Calu3 (cell line): ENCODE measurements at regions not wholly inside any gene's neighbourhood (a gene's known extent, or its start where the extent isn't known, plus 50 kb on each side); places are given as distances from the start of the nearest gene placed in this dataset.
"Not testable (repeated sequence)": the region's sequence is repeated elsewhere in the genome, so short reads cannot be mapped to it uniquely, and the experiment has no call there.

Experiments
- BruUV-seq: library from RNA; stranded (reverse); fragments of 400-500 nt; replicated peaks from 2 replicates; lab custom pipeline; 2021; lab: Mats Ljungman, UMichigan
- CTCF ChIA-PET: fragments of 300-600 bp; sonication (Branson Sonifier 250); formaldehyde crosslinking; loops from one replicate; lab custom pipeline; 2022; ENCODE audit warnings: antibody characterized with exemption; lab: Charles Lee
- DNase-seq: peaks from one replicate; pipeline ENCODE4 v3.0.0; 2022
- H3K27ac Mint-ChIP-seq: one replicate; pipeline ENCODE4 v1.8.0; 2022; ENCODE audit warnings: mixed read lengths; ENCODE audit not compliant: unreplicated experiment
- H3K27me3 Mint-ChIP-seq: one replicate; pipeline ENCODE4 v1.8.0; 2022; ENCODE audit warnings: mixed read lengths; ENCODE audit not compliant: unreplicated experiment
- H3K36me3 Mint-ChIP-seq: one replicate; pipeline ENCODE4 v1.8.0; 2022; ENCODE audit warnings: mild to moderate bottlenecking, moderate library complexity, mixed read lengths; ENCODE audit not compliant: insufficient read depth, unreplicated experiment
- H3K4me1 Mint-ChIP-seq: one replicate; pipeline ENCODE4 v1.8.0; 2022; ENCODE audit warnings: mild to moderate bottlenecking, low read depth, mixed read lengths; ENCODE audit not compliant: unreplicated experiment
- H3K4me3 Mint-ChIP-seq: one replicate; pipeline ENCODE4 v1.8.0; 2022; ENCODE audit warnings: mild to moderate bottlenecking, low read depth, moderate library complexity, mixed read lengths; ENCODE audit not compliant: unreplicated experiment
- H3K9me3 Mint-ChIP-seq: one replicate; pipeline ENCODE4 v1.8.0; 2022; ENCODE audit warnings: low read depth, mixed read lengths; ENCODE audit not compliant: unreplicated experiment
- intact Hi-C: fragments of 100-400 bp; cut with micrococcal nuclease; formaldehyde crosslinking; loops from one replicate; pipeline ENCODE4 v1.10.0; 2022; ENCODE audit not compliant: unreplicated experiment
- TF ChIP-seq, protein P1 (sequence below): fragments of 200-600 bp; IDR thresholded peaks from one replicate; pipeline ENCODE4 v1.8.0; 2022; ENCODE audit warnings: antibody characterized with exemption; ENCODE audit not compliant: unreplicated experiment

DNA sequence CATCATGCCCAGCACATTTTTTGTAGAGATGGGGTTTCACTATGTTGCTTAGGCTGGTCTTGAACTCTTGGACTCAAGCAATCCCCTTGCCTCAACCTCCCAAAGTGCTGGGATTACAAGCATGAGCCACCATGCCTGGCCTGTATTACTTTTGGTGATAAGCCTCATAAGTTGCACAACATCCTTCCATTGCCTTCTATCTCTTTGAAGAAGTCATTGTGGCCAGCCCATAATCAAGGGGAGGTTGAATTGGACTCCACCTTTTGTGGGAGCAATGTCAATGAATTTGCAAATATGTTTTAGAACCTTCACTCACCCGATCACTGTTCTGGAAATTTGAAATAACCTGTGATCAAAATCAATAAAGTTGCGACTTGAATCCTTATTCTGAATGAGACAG lies 104.3 kb upstream of the CLINT1 start:
- H3K4me3 Mint-ChIP-seq = no peak overlapping the region
- no TSS peak for BruUV-seq
- no peaks in the 10 kb centered on the region for H3K36me3 Mint-ChIP-seq
- intact Hi-C loops = no loop called here
- H3K27me3 Mint-ChIP-seq = no peaks in the 10 kb centered on the region
- no peaks in the 10 kb centered on the region for H3K9me3 Mint-ChIP-seq
- no peak overlapping the region for H3K27ac Mint-ChIP-seq
- no peaks in the 10 kb centered on the region for H3K4me1 Mint-ChIP-seq
- no peak for DNase-seq
- TF ChIP-seq, protein P1, sequence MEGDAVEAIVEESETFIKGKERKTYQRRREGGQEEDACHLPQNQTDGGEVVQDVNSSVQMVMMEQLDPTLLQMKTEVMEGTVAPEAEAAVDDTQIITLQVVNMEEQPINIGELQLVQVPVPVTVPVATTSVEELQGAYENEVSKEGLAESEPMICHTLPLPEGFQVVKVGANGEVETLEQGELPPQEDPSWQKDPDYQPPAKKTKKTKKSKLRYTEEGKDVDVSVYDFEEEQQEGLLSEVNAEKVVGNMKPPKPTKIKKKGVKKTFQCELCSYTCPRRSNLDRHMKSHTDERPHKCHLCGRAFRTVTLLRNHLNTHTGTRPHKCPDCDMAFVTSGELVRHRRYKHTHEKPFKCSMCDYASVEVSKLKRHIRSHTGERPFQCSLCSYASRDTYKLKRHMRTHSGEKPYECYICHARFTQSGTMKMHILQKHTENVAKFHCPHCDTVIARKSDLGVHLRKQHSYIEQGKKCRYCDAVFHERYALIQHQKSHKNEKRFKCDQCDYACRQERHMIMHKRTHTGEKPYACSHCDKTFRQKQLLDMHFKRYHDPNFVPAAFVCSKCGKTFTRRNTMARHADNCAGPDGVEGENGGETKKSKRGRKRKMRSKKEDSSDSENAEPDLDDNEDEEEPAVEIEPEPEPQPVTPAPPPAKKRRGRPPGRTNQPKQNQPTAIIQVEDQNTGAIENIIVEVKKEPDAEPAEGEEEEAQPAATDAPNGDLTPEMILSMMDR = no peak
- CTCF ChIA-PET = interaction anchor here (0.6 kb wide), 1 partner anchor 541 kb away, joined by 4 read pairs; no protein-coding TSS in a partner anchor

DNA sequence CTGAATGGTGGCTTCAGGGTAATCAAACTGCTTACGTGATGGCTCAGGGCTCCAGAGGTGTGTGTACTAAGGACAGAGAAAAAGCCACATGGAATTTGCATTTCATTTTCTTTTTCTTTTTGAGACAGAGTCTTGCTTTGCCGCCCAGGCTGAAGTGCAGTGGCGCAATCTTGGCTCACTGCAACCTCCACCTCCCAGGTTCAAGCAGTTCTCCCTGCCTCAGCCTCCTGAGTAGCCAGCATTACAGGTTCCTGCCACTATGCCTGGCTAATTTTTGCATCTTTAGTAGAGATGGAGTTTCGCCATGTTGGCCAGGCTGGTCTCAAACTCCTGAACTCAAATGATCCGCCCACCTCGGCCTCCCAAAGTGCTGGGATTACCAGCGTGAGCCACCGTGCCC lies 103.7 kb upstream of the CLINT1 start:
- H3K9me3 Mint-ChIP-seq, DNase-seq, H3K27me3 Mint-ChIP-seq, H3K27ac Mint-ChIP-seq, H3K4me3 Mint-ChIP-seq, intact Hi-C loops, H3K4me1 Mint-ChIP-seq, H3K36me3 Mint-ChIP-seq, BruUV-seq, CTCF ChIA-PET: not testable (repeated sequence)

DNA sequence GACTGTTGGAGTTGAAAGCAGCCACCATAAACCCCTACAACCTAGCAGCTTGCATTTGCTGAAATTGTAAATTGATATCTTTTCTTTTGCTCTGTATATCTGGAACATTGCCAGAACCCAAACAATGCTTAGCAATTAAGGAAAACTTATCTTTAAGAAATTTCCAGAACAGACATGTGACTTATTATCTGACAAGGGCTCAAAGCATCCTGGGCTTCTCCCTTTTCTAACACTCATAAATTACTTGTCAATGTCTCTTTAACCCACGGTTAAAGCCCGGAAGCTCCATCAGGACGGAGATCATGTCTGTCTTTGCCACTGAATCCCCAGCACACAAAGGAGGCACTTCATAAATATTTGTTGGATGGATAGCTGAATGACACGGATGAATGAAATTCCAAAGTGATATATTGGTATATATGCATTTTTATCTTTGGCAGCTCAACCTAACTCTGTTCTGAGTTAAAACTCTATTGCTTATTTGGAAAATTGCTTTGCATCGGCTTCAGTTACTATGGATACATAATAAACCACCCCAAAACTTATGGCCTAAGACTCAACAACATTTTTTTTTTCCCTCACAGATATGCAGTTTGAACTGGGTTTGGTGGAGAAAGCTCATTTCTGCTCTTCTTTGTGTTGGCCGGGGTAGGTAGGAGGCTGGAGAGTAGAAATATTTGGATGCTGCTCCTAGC lies 103.1 kb upstream of the CLINT1 start:
- Mint-ChIP-seq H3K36me3 (no peaks in the 10 kb centered on the region), H3K9me3 (no peaks in the 10 kb centered on the region), H3K4me3 (no peak overlapping the region), H3K27ac (no peak overlapping the region), H3K4me1 (no peaks in the 10 kb centered on the region), H3K27me3 (no peaks in the 10 kb centered on the region)
- no peak for DNase-seq
- intact Hi-C loops = no loop called here
- TF ChIP-seq, protein P1 = no peak
- CTCF ChIA-PET = no interaction called here
- no TSS peak for BruUV-seq

DNA sequence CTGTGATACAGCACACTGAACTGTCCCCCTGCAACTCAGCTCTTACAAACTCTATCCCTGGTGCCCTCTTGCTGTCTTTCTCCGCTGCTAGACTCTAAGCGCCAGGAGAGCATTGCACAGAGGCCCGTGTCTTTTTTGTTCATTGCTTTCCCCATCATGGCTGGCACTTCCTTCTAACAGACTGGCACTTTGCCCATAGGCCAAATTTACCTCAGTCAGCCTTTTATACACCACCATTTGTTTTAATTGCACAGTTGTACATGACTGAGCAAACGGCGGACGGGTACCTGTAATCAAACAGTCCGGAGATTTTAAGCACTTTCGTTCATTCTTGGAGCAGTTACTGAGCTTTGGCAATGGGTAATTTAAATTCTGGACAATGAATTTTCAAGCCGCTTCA lies 102.2 kb upstream of the CLINT1 start:
- no peaks in the 10 kb centered on the region for H3K36me3 Mint-ChIP-seq
- no peak for DNase-seq
- CTCF ChIA-PET = no interaction called here
- intact Hi-C loops = no loop called here
- BruUV-seq = no TSS peak
- no peaks in the 10 kb centered on the region for H3K27me3 Mint-ChIP-seq
- H3K27ac Mint-ChIP-seq = no peak overlapping the region
- TF ChIP-seq, protein P1 = no peak
- no peak overlapping the region for H3K4me3 Mint-ChIP-seq
- H3K4me1 Mint-ChIP-seq = peaks cover 2% of the 10 kb centered on the region
- H3K9me3 Mint-ChIP-seq = no peaks in the 10 kb centered on the region

DNA sequence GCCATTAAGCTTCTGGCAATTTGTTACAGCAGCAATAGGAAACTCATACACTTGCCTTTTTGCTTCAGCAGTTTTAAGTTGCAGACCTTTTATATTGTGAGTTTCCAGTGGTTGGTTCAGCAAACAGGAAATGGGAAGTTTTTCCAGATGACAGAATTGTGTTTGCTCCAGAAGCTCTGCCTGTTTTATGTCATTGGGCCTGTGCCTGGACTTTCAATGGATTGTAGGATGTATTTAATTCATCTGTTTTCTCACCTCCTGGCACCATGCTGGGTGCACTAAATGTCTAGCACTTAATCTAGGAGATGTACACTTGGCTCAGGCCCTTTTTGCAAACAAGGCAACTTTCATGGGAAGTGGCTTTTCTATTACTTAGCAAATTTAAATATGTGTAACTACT lies 100.4 kb upstream of the CLINT1 start:
- Mint-ChIP-seq H3K27me3 (no peaks in the 10 kb centered on the region), H3K27ac (no peak overlapping the region), H3K4me1 (peaks cover 9% of the 10 kb centered on the region), H3K9me3 (no peaks in the 10 kb centered on the region), H3K36me3 (no peaks in the 10 kb centered on the region), H3K4me3 (no peak overlapping the region)
- no TSS peak for BruUV-seq
- DNase-seq = no peak
- TF ChIP-seq, protein P1 = no peak
- CTCF ChIA-PET = no interaction called here
- intact Hi-C loops = no loop called here
